ENCODE measurements at regions not wholly inside any gene's neighbourhood (a gene's known extent, or its start where the extent isn't known, plus 50 kb on each side); places are given as distances from the start of the nearest gene placed in this dataset.
A peak's percentile ranks its signal among the peaks of the same experiment; 100 is the strongest.

DNA sequence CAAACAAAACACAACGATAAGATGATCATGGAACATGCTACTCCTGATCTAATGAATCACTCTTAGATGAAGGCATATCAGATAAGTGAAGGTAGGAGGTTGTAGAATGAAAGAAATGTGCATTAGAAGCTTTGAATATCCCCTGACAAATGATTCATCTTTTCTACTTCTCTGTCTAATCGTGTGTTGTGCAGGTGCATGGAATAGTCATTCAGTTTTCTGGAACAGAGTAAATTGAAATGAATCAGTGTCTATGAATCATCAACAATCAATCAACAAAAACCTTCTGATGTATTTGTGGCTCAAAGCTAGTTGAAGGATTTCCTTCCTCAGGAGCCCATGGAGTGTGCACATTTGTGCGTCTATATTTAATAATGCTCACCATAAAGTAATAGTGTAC is 1290.4 kb upstream of the PCDH20 start:
- ATAC-seq (ENCODE audit: low read depth) (no peak), DNase-seq (peak; percentile 25)
- Histone ChIP-seq H3K23ac (ENCODE audit: low read depth, low read length) (no peak overlapping the region), H3K27me3 (ENCODE audit: control insufficient read depth, insufficient read depth, low read length) (no peaks in the 10 kb centered on the region), H2BK5ac (ENCODE audit: low read depth, low read length, poor library complexity, severe bottlenecking) (no peak overlapping the region), H3K4me1 (ENCODE audit: control insufficient read depth, insufficient read depth, low read length) (no peaks in the 10 kb centered on the region), H3K9ac (ENCODE audit: low read depth, low read length) (no peak overlapping the region), H2AFZ (replicated peaks; ENCODE audit: low read length, poor library complexity) (no peak overlapping the region), H2AK5ac (ENCODE audit: low read depth, low read length) (no peak overlapping the region), H3K9me1 (ENCODE audit: insufficient read depth, low read length) (no peaks in the 10 kb centered on the region), H3K4ac (ENCODE audit: low read depth, low read length) (no peak overlapping the region), H3K4me2 (ENCODE audit: low read depth, low read length) (no peak overlapping the region), H2BK120ac (ENCODE audit: low read depth, low read length) (no peak overlapping the region), H4K91ac (ENCODE audit: insufficient read depth, low read depth, low read length) (no peak overlapping the region), H3K27ac (ENCODE audit: insufficient read depth, low read length) (no peak overlapping the region), H3K4me3 (ENCODE audit: insufficient read depth, low read depth, low read length) (no peak overlapping the region), H3K14ac (replicated peaks; ENCODE audit: low read depth, low read length) (no peak overlapping the region), H4K8ac (ENCODE audit: low read depth in 2 of 2, low read length in 2 of 2) (no peak overlapping the region), H3K9me3 (ENCODE audit: control insufficient read depth, insufficient read depth, low read length) (no peaks in the 10 kb centered on the region), H3K36me3 (ENCODE audit: control insufficient read depth, insufficient read depth, low read length) (no peaks in the 10 kb centered on the region), H2BK15ac (ENCODE audit: low read depth, low read length) (no peak overlapping the region), H3K56ac (ENCODE audit: extremely low read depth, insufficient read depth, low read length) (no peak overlapping the region), H4K5ac (ENCODE audit: low read depth, low read length) (no peak overlapping the region), H2AK9ac (replicated peaks; ENCODE audit: low read depth, low read length, poor library complexity) (no peak overlapping the region), H4K20me1 (ENCODE audit: insufficient read depth, low read length) (no peaks in the 10 kb centered on the region), H2BK20ac (ENCODE audit: low read depth, low read length) (no peak overlapping the region), H3K79me1 (ENCODE audit: low read depth in 1 of 2, low read length in 2 of 2) (no peaks in the 10 kb centered on the region), H3K18ac (ENCODE audit: low read depth, low read length) (no peak overlapping the region)
- BruUV-seq (replicated peaks), result no TSS peak
- intact Hi-C loops (cut with micrococcal nuclease), result no loop called here
- in situ Hi-C loops (cut with MboI; ENCODE audit: low sequenced_read_pairs), result no loop called here
- dilution Hi-C loops (cut with HindIII; ENCODE audit: low sequenced_read_pairs, unreplicated experiment), result no loop called here
- WGBS, 2 experiments (ENCODE audit: extremely low coverage in 2 of 2, insufficient read length in 1 of 2), result no CpG with 5 or more reads among the region's 3 CpGs
- ChIA-PET CTCF (no interaction called here), POLR2A (ENCODE audit: unreplicated experiment) (no interaction called here)
- no peak for TF ChIP-seq CHD1 (IDR thresholded peaks at IDR 0.05; ENCODE audit: low read depth, low read length)
